GM23338 (cell line): ENCODE measurements at regions not wholly inside any gene's neighbourhood (a gene's known extent, or its start where the extent isn't known, plus 50 kb on each side); places are given as distances from the start of the nearest gene placed in this dataset.

ENCODE experiments used
- ATAC-seq: fragments of 200-7000 bp; cut with Tn5 transposase; 3 replicates; pipeline ENCODE4 v1.9.1; 2020
- DNase-seq: peaks from one replicate; pipeline ENCODE4 v3.0.0-alpha.2; 2015; ENCODE audit warnings: low spot score
- H2AFZ ChIP-seq: fragments of 200-600 bp; sonication (generic); 2 replicates; pipeline ENCODE4 v1.8.0; 2016; ENCODE audit warnings: antibody characterized with exemption, mild to moderate bottlenecking, moderate library complexity
- H3F3A ChIP-seq: fragments of 200-600 bp; sonication (generic); replicated peaks from 2 replicates; pipeline ENCODE4 v1.8.0; 2017; ENCODE audit warnings: antibody characterized with exemption, mixed run types, low read depth
- H3K27ac ChIP-seq: fragments of 200-600 bp; sonication (generic); 2 replicates; pipeline ENCODE4 v1.6.1; 2016; ENCODE audit warnings: low read depth
- H3K27me3 ChIP-seq: fragments of 200-600 bp; sonication (generic); 2 replicates; pipeline ENCODE4 v1.8.0; 2016; ENCODE audit warnings: mild to moderate bottlenecking, mixed run types, moderate library complexity; ENCODE audit not compliant: insufficient read depth
- H3K36me3 ChIP-seq: fragments of 200-600 bp; sonication (generic); 2 replicates; pipeline ENCODE4 v1.8.0; 2016; ENCODE audit warnings: mild to moderate bottlenecking; ENCODE audit not compliant: insufficient read depth
- H3K4me1 ChIP-seq: fragments of 200-600 bp; sonication (generic); 2 replicates; pipeline ENCODE4 v1.8.0; 2016; ENCODE audit warnings: mild to moderate bottlenecking, moderate library complexity; ENCODE audit not compliant: insufficient read depth
- H3K4me2 ChIP-seq: fragments of 200-600 bp; sonication (generic); 2 replicates; pipeline ENCODE4 v1.7.1; 2017; ENCODE audit warnings: mixed run types
- H3K4me3 ChIP-seq: fragments of 200-600 bp; sonication (generic); 2 replicates; pipeline ENCODE4 v1.6.1; 2016; ENCODE audit warnings: mixed run types
- H3K79me2 ChIP-seq: fragments of 200-600 bp; sonication (generic); replicated peaks from 2 replicates; pipeline ENCODE4 v1.8.0; 2017; ENCODE audit warnings: mild to moderate bottlenecking; ENCODE audit not compliant: insufficient read depth
- H3K9me2 ChIP-seq: fragments of 200-600 bp; sonication (generic); 2 replicates; pipeline ENCODE4 v1.8.0; 2017; ENCODE audit not compliant: insufficient read depth
- H4K20me1 ChIP-seq: fragments of 200-600 bp; sonication (generic); replicated peaks from 2 replicates; pipeline ENCODE4 v1.8.0; 2017; ENCODE audit warnings: mild to moderate bottlenecking; ENCODE audit not compliant: insufficient read depth
- H3K27ac Mint-ChIP-seq: 2 replicates; pipeline ENCODE4 v1.8.0; 2020; ENCODE audit warnings: inconsistent platforms, mild to moderate bottlenecking, moderate library complexity, mixed read lengths
- H3K27me3 Mint-ChIP-seq: 3 replicates; pipeline ENCODE4 v1.8.0; 2022; ENCODE audit warnings: low read depth, mild to moderate bottlenecking, moderate library complexity, mixed read lengths, inconsistent platforms; ENCODE audit not compliant: insufficient read depth, poor library complexity
- H3K36me3 Mint-ChIP-seq: 3 replicates; pipeline ENCODE4 v1.8.0; 2021; ENCODE audit warnings: low read depth, mild to moderate bottlenecking, inconsistent platforms, moderate library complexity, mixed read lengths
- H3K4me1 Mint-ChIP-seq: 3 replicates; pipeline ENCODE4 v1.8.0; 2020; ENCODE audit warnings: mild to moderate bottlenecking, inconsistent platforms, mixed read lengths
- H3K4me3 Mint-ChIP-seq: 3 replicates; pipeline ENCODE4 v1.8.0; 2021; ENCODE audit warnings: moderate library complexity, mild to moderate bottlenecking, inconsistent platforms, mixed read lengths
- H3K9me3 Mint-ChIP-seq: 3 replicates; pipeline ENCODE4 v1.8.0; 2020; ENCODE audit warnings: moderate library complexity, mild to moderate bottlenecking, inconsistent platforms, mixed read lengths
- CTCF ChIP-seq, 2 experiments: fragments of 200-600 bp in 1 of 2; sonication (generic) in 1 of 2; conservative IDR thresholded peaks; 2 replicates each; pipeline versions ENCODE4 v1.5.1 to v1.6.1; 2016 to 2017; ENCODE audit warnings: antibody characterized with exemption in 2 of 2, low read depth in 2 of 2, mild to moderate bottlenecking in 2 of 2, moderate library complexity in 1 of 2
- NANOG ChIP-seq: IDR thresholded peaks from 2 replicates; pipeline ENCODE4 v1.6.1; 2016; ENCODE audit warnings: antibody characterized with exemption, borderline replicate concordance
- POLR2AphosphoS5 ChIP-seq: IDR thresholded peaks from 2 replicates; pipeline ENCODE4 v1.6.1; 2016; ENCODE audit warnings: antibody characterized with exemption, low read depth
- REST ChIP-seq: IDR thresholded peaks from one replicate; pipeline ENCODE4 v1.6.1; 2018; ENCODE audit warnings: antibody characterized with exemption; ENCODE audit not compliant: unreplicated experiment
- STAT1 ChIP-seq: IDR thresholded peaks from one replicate; pipeline ENCODE4 v1.6.1; 2016; ENCODE audit warnings: antibody characterized with exemption; ENCODE audit not compliant: unreplicated experiment
- ZNF462 ChIP-seq: fragments of 250-450 bp; sonication (Bioruptor Pico); IDR thresholded peaks from 2 replicates; pipeline ENCODE4 v1.5.0; 2020; ENCODE audit warnings: mild to moderate bottlenecking, moderate library complexity

- no peak overlapping the region for H3K4me3 Mint-ChIP-seq
- no peak overlapping the region for H3K4me2 ChIP-seq
- H3K79me2 ChIP-seq = no peaks in the 10 kb centered on the region
- H3K4me1 Mint-ChIP-seq = no peaks in the 10 kb centered on the region
- no peaks in the 10 kb centered on the region for H3K9me2 ChIP-seq
- no peaks in the 10 kb centered on the region; the same call in 1 of the 2 replicates for H3K36me3 ChIP-seq
- DNase-seq (no peak), ATAC-seq (no peak)
- no peak overlapping the region for H3K27ac ChIP-seq
- no peaks in the 10 kb centered on the region for H3K27me3 ChIP-seq
- H3F3A ChIP-seq = no peaks in the 10 kb centered on the region
- no peak overlapping the region for H3K27ac Mint-ChIP-seq
- H3K27me3 Mint-ChIP-seq = no peaks in the 10 kb centered on the region
- H2AFZ ChIP-seq = no peak overlapping the region
- H4K20me1 ChIP-seq = no peaks in the 10 kb centered on the region
- no peaks in the 10 kb centered on the region; the same call in 2 of the 3 replicates for H3K36me3 Mint-ChIP-seq
- peaks cover 79% of the 10 kb centered on the region for H3K9me3 Mint-ChIP-seq
- no peak overlapping the region for H3K4me3 ChIP-seq
- H3K4me1 ChIP-seq = no peaks in the 10 kb centered on the region
- TF ChIP-seq POLR2AphosphoS5 (no peak), STAT1 (no peak), REST (no peak), NANOG (no peak), CTCF (conservative IDR thresholded peaks at IDR 0.05; ENCODE audit: low read depth in 2 of 2) (no peak), ZNF462 (CRISPR knock-in tag) (no peak)
Observed at GRCh38 chr2:5094192-5094591, 598.0 kb upstream of the SOX11 start.
